Stimulated activated naive B cell treated with anti-CD40 and anti-IgM and Interleukin-4, amounts not matched to agents 10 μg/mL and 1 μg/mL and 100 μg/mL, for 72 hours (primary cell): ENCODE measurements at regions not wholly inside any gene's neighbourhood (a gene's known extent, or its start where the extent isn't known, plus 50 kb on each side); places are given as distances from the start of the nearest gene placed in this dataset.

Experiments used
- ATAC-seq, 2 donors: fragments of 150-1000 bp; cut with Tn5 transposase; replicated peaks; 2 replicates each; pipeline ENCODE4 v1.10.0; 2021; ENCODE audit warnings: moderate library complexity in 1 of 2
- DNase-seq: peaks from one replicate; pipeline ENCODE4 v3.0.0; 2021
- H3K27ac Mint-ChIP-seq: one replicate; pipeline ENCODE4 v1.8.0; 2022; ENCODE audit warnings: mild to moderate bottlenecking, mixed read lengths
- H3K27me3 Mint-ChIP-seq, 2 donors: one replicate each; pipeline ENCODE4 v1.8.0; 2022; ENCODE audit warnings: mixed read lengths in 2 of 2
- H3K36me3 Mint-ChIP-seq, 2 donors: one replicate each; pipeline ENCODE4 v1.8.0; 2022; ENCODE audit warnings: mixed read lengths in 2 of 2, mild to moderate bottlenecking in 1 of 2
- H3K4me1 Mint-ChIP-seq, 2 donors: one replicate each; pipeline ENCODE4 v1.8.0; 2022; ENCODE audit warnings: mixed read lengths in 2 of 2, mild to moderate bottlenecking in 1 of 2
- H3K4me3 Mint-ChIP-seq, 2 donors: one replicate each; pipeline ENCODE4 v1.8.0; 2022; ENCODE audit warnings: mild to moderate bottlenecking in 2 of 2, mixed read lengths in 2 of 2, moderate library complexity in 1 of 2
- H3K9me3 Mint-ChIP-seq, 2 donors: one replicate each; pipeline ENCODE4 v1.8.0; 2022; ENCODE audit warnings: mixed read lengths in 2 of 2, mild to moderate bottlenecking in 1 of 2

GRCh38 chr4:161189286-161190134 lies 974.3 kb downstream of the FSTL5 start:
- no peaks in the 10 kb centered on the region for H3K9me3 Mint-ChIP-seq
- no peak for ATAC-seq
- H3K36me3 Mint-ChIP-seq = no peaks in the 10 kb centered on the region
- H3K4me1 Mint-ChIP-seq = no peaks in the 10 kb centered on the region
- H3K4me3 Mint-ChIP-seq = no peak overlapping the region
- no peaks in the 10 kb centered on the region for H3K27me3 Mint-ChIP-seq
- H3K27ac Mint-ChIP-seq = no peak overlapping the region
- no peak for DNase-seq

DNA sequence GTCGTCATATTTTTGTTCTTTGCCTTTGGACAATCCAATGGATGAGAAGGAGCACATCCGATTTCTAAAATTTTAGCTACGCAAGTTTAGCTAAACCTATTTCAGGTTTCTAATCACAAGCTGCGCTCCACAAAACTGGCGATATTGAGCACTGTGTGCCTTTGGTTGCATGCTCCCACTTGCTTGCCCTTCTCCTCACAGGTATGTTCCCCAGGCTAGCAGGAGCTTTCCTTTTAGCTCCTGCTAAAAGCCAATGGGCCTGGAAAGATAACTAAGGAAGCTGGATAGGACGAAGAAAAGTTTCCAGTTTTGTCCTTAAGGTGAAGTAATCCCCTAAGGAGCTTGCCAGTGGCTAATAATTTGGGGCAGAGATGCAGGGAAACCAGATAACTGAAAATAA lies 975.2 kb downstream of the FSTL5 start:
- Mint-ChIP-seq H3K9me3 (peaks cover 0 to 1% of the 10 kb centered on the region in 2 donors), H3K4me1 (no peaks in the 10 kb centered on the region), H3K27ac (no peak overlapping the region), H3K4me3 (no peak overlapping the region), H3K27me3 (no peaks in the 10 kb centered on the region), H3K36me3 (no peaks in the 10 kb centered on the region)
- no peak for ATAC-seq
- no peak for DNase-seq

GRCh38 chr4:161187569-161187968 lies 976.2 kb downstream of the FSTL5 start:
- Mint-ChIP-seq H3K4me1 (no peaks in the 10 kb centered on the region), H3K27ac (no peak overlapping the region), H3K9me3 (peaks cover 0 to 4% of the 10 kb centered on the region in 2 donors), H3K27me3 (no peaks in the 10 kb centered on the region), H3K4me3 (no peak overlapping the region), H3K36me3 (no peaks in the 10 kb centered on the region)
- ATAC-seq = no peak
- DNase-seq = no peak

- H3K4me3 Mint-ChIP-seq = no peak overlapping the region
- H3K4me1 Mint-ChIP-seq = no peaks in the 10 kb centered on the region
- ATAC-seq = no peak
- no peak overlapping the region for H3K27ac Mint-ChIP-seq
- peaks cover 0 to 4% of the 10 kb centered on the region in 2 donors for H3K9me3 Mint-ChIP-seq
- no peaks in the 10 kb centered on the region for H3K36me3 Mint-ChIP-seq
- DNase-seq = no peak
- H3K27me3 Mint-ChIP-seq = no peaks in the 10 kb centered on the region
These were observed 977.0 kb downstream of the FSTL5 start for GRCh38 chr4:161186750-161187149.

DNA sequence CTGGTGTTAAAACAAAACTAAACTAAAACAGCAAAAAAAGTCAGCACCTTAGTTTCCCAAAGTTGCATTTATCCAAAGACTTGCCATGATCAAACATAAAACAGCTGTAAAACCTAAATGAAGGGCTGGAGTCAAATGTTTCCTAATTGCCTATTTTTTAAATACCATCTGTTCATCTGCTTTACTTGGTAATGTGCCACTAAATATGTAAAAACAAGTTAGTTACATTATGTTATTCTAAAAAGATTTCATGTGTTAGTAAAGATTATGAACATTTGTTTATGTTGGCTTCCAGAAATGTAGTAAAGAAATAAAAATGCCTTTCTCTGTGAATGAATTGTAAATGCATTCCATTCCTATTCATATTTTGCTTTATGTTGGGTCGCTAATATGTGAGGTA lies 977.8 kb downstream of the FSTL5 start:
- Mint-ChIP-seq H3K4me1 (no peaks in the 10 kb centered on the region), H3K27ac (no peak overlapping the region), H3K27me3 (no peaks in the 10 kb centered on the region), H3K9me3 (peaks cover 0 to 4% of the 10 kb centered on the region in 2 donors), H3K36me3 (no peaks in the 10 kb centered on the region), H3K4me3 (no peak overlapping the region)
- ATAC-seq (no peak), DNase-seq (no peak)

DNA sequence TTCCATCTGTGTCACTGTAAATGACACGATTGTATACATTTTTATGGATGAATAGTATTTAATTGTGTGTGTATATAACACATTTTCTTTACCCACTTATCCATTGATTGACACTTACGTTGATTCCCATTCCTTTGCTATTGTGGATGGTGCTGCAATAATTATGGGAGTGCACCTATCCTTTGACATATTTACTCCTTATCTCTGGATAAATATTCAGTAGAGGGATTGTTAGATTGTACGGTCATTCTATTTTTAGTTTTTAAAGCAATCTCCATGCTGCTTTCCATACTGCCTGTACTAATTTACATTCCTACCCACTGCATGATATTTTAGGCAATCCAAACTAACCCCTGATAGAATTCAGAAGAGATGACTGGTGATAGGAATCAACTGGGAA lies 980.1 kb downstream of the FSTL5 start:
- Mint-ChIP-seq H3K27ac (no peak overlapping the region), H3K27me3 (no peaks in the 10 kb centered on the region), H3K4me3 (no peak overlapping the region), H3K4me1 (no peaks in the 10 kb centered on the region), H3K9me3 (peaks cover 0 to 4% of the 10 kb centered on the region in 2 donors), H3K36me3 (no peaks in the 10 kb centered on the region)
- ATAC-seq (no peak), DNase-seq (no peak)

DNA sequence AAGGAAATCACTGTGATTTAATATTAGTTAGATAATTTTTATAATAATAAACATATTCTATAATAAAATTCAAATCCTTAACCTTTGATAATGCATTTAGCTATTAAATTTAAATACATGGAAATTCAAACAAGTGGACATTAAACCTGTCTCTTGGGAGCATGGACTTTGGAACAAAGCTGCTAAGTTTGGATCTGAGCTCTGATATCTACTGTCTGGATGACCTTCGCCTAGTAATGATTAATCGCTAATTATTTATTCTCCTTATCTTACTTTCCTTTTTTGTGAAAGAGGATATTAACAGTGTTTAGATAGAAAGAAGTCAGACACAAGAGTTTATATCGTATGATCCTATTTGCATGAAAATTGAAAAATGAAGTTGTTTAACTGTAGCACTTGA lies 980.9 kb downstream of the FSTL5 start:
- Mint-ChIP-seq H3K27me3 (no peaks in the 10 kb centered on the region), H3K27ac (no peak overlapping the region), H3K36me3 (no peaks in the 10 kb centered on the region), H3K4me1 (no peaks in the 10 kb centered on the region), H3K9me3 (peaks cover 0 to 4% of the 10 kb centered on the region in 2 donors), H3K4me3 (no peak overlapping the region)
- no peak for ATAC-seq
- DNase-seq = no peak

- H3K4me3 Mint-ChIP-seq = no peak overlapping the region
- ATAC-seq = no peak
- H3K4me1 Mint-ChIP-seq = no peaks in the 10 kb centered on the region
- H3K9me3 Mint-ChIP-seq = no peaks in the 10 kb centered on the region
- no peaks in the 10 kb centered on the region for H3K36me3 Mint-ChIP-seq
- no peak overlapping the region for H3K27ac Mint-ChIP-seq
- DNase-seq = no peak
- H3K27me3 Mint-ChIP-seq = no peaks in the 10 kb centered on the region
These were observed 985.5 kb downstream of the FSTL5 start for GRCh38 chr4:161178310-161178709.

DNA sequence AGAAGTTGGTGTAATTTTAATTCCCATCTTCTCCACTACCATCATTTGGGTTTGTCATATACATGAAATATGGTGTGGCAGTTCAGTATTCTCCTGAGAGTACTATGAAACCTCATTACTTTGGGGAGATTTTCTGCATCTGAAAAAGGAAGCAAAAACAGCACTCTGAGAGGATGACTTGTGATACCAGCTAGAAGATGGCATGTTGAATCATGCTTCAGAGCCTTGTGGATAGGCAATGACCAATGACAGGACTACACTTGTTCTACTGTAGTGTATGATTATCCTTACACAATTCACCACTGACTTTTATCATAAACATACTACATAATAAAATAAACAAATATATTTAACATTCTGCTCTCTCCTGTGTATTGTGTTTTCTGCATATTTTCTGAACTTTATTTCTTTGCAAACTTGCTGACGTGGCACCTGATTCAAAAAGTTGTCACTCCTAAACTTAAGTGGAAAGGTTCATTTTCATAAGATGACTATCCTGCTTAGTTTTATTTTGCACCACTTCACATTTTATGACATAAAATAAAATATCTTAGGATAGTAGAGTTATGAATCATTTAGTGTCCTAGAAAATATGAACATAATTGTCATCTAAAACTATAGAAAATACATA lies 991.3 kb downstream of the FSTL5 start:
- H3K4me1 Mint-ChIP-seq = no peaks in the 10 kb centered on the region
- ATAC-seq (no peak), DNase-seq (no peak)
- no peaks in the 10 kb centered on the region for H3K9me3 Mint-ChIP-seq
- H3K4me3 Mint-ChIP-seq = no peak overlapping the region
- no peaks in the 10 kb centered on the region for H3K36me3 Mint-ChIP-seq
- no peak overlapping the region for H3K27ac Mint-ChIP-seq
- H3K27me3 Mint-ChIP-seq = no peaks in the 10 kb centered on the region

DNA sequence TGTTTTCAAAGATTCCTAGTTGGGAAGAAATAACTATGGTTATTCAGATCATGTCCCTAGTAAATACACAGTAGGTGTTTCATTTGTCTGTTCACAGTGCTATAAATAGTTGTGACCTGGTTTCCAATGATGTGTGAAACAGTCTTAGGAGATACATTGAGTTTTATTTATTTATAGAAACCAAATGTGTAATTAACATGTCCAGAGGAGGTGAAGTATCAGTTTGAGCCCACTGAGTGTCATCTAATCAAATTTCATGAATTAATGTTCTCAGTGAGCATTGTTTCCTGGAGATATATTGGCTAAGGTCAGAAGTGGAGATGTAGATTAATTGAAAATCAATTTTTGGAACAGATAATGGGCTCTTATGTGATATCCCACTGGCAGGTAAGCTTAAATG lies 996.3 kb downstream of the FSTL5 start:
- Mint-ChIP-seq H3K27me3 (no peaks in the 10 kb centered on the region), H3K27ac (no peak overlapping the region), H3K4me1 (no peaks in the 10 kb centered on the region), H3K36me3 (no peaks in the 10 kb centered on the region), H3K4me3 (no peak overlapping the region), H3K9me3 (peaks cover 0 to 4% of the 10 kb centered on the region in 2 donors)
- no peak for DNase-seq
- ATAC-seq = no peak

DNA sequence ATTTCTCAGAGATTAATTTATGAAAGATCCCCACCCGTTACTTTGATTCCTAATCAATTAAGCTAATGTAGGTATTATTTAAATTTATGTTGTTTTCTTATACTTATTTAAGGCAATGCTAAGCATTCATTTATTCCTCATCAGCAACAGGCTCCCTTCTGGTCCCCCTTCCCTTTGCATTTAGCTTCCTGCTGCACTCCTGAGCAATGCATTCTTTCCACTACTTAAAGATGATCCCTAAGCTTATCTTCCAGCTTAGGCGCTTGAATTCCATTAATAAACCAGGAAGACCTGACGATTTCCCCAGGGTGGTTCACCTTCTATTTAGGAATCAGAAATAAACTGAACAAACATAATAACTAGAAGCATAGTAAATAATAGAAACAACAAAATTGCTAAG lies 1003.1 kb downstream of the FSTL5 start:
- Mint-ChIP-seq H3K4me3 (no peak overlapping the region), H3K36me3 (no peaks in the 10 kb centered on the region), H3K9me3 (peaks cover 0 to 4% of the 10 kb centered on the region in 2 donors), H3K27me3 (no peaks in the 10 kb centered on the region), H3K4me1 (no peaks in the 10 kb centered on the region), H3K27ac (no peak overlapping the region)
- DNase-seq = no peak
- no peak for ATAC-seq

DNA sequence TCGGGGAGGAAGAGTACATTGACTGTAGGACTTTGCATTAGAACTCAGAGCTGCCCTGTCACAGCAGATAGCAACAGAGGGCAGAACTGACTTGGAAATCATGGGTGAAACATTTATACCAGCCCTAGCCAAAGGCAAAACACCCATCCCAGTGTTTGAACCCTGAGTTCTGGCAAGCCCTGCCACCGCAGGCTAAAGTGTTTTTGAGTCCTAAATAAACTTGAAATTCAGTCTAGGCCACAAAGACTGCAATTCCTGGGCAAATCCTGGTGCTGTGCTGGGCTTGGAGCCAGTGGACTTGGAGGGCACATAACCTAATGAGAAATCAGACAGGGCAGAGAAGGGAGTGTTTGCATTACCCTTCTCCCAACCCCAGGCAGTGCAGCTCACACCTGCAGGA lies 1015.7 kb downstream of the FSTL5 start:
- ATAC-seq (no peak), DNase-seq (no peak)
- Mint-ChIP-seq H3K9me3 (peaks cover 1 to 10% of the 10 kb centered on the region in 2 donors), H3K4me1 (no peaks in the 10 kb centered on the region), H3K27ac (no peak overlapping the region), H3K36me3 (peaks cover 0 to 1% of the 10 kb centered on the region in 2 donors), H3K4me3 (no peak overlapping the region), H3K27me3 (no peaks in the 10 kb centered on the region)

GRCh38 chr4:161143375-161143774 lies 1020.4 kb downstream of the FSTL5 start:
- H3K9me3 Mint-ChIP-seq = peaks cover 7 to 10% of the 10 kb centered on the region in 2 donors
- ATAC-seq (no peak), DNase-seq (no peak)
- H3K36me3 Mint-ChIP-seq = no peaks in the 10 kb centered on the region
- H3K27me3 Mint-ChIP-seq = no peaks in the 10 kb centered on the region
- H3K4me1 Mint-ChIP-seq = no peaks in the 10 kb centered on the region
- H3K27ac Mint-ChIP-seq = no peak overlapping the region
- H3K4me3 Mint-ChIP-seq = no peak overlapping the region

DNA sequence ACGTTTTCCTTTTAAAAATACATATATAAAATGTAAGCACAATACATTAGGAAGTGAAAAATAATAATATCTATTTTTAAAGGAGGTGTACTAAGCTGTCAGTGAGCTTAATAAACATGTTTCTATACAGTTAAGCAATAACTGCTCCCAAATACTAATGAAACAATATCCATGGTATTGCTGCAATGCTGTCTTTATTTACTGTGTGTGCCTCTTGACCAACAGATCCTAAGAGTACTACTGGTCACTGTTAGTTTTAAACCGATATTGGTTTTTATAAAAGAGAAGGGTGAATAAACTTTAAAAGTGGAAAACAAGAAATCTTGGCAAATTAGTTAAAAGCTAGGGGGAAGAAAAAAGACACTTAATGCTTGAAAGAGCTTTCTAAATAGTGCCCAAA lies 1029.0 kb downstream of the FSTL5 start:
- no peaks in the 10 kb centered on the region for H3K4me1 Mint-ChIP-seq
- H3K27ac Mint-ChIP-seq = no peak overlapping the region
- no peak overlapping the region for H3K4me3 Mint-ChIP-seq
- ATAC-seq (no peak), DNase-seq (no peak)
- no peaks in the 10 kb centered on the region for H3K36me3 Mint-ChIP-seq
- H3K27me3 Mint-ChIP-seq = no peaks in the 10 kb centered on the region
- H3K9me3 Mint-ChIP-seq = peaks cover 9 to 14% of the 10 kb centered on the region in 2 donors

DNA sequence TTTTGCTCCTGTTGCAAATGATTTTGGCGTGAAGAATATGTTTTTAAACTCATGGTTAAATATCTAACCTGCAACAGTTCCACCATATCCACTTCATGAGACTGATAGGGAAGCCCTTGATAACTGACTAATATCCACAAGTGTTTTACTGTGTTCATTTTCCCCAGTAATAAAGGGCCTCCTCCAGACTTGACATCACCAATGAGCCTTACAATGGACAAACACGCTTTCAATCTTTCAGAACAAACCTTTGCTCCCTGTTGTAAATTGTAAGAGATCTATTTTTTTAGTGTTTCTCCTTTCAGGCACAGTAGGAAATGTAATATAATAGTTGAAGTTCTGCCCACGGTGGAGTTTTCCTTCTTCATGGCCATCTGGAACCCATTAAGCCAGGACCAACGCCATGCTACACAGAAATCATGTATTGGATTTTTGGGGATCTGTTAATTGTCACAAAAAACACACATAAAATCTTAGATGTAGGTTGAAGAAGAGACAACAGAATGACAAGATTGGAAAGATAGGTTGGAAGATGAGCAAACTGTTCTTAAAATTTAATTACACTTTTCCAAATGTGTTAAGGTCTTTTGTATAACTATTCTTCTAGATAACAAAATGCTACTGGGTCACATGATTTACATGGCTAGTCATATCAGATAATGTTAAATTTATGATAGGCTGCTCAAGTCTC lies 1030.1 kb downstream of the FSTL5 start:
- Mint-ChIP-seq H3K27ac (no peak overlapping the region), H3K36me3 (no peaks in the 10 kb centered on the region), H3K9me3 (peaks cover 6 to 10% of the 10 kb centered on the region in 2 donors), H3K27me3 (no peaks in the 10 kb centered on the region), H3K4me1 (no peaks in the 10 kb centered on the region), H3K4me3 (no peak overlapping the region)
- DNase-seq (no peak), ATAC-seq (no peak)
